PC-9 (cell line): ENCODE measurements at regions not wholly inside any gene's neighbourhood (a gene's known extent, or its start where the extent isn't known, plus 50 kb on each side); places are given as distances from the start of the nearest gene placed in this dataset.

Experiments
- BruUV-seq: library from RNA; stranded (reverse); fragments of 400-500 nt; replicated peaks from 2 replicates; lab custom pipeline; 2021; lab: Mats Ljungman, UMichigan
- CTCF ChIA-PET: fragments of 300-600 bp; sonication (Branson Sonifier 250); formaldehyde crosslinking; loops from one replicate; lab custom pipeline; 2022; ENCODE audit warnings: antibody characterized with exemption; lab: Charles Lee
- POLR2A ChIA-PET: fragments of 300-600 bp; sonication (Branson Sonifier 250); formaldehyde crosslinking; loops from one replicate; lab custom pipeline; 2022; ENCODE audit warnings: antibody characterized with exemption; ENCODE audit not compliant: unreplicated experiment; lab: Charles Lee
- DNase-seq, 2 experiments: peaks; one replicate each; pipeline versions ENCODE4 v3.0.0 to v3.0.0-alpha.2; 2015 to 2022; ENCODE audit warnings: mixed read lengths in 1 of 2
- H2AFZ ChIP-seq: fragments of 200-600 bp; sonication (generic); 2 replicates; pipeline ENCODE4 v1.8.1; 2017; ENCODE audit warnings: antibody characterized with exemption
- H3F3A ChIP-seq: fragments of 200-600 bp; sonication (generic); 2 replicates; pipeline ENCODE4 v1.8.1; 2017; ENCODE audit warnings: antibody characterized with exemption, mild to moderate bottlenecking, low read depth; ENCODE audit not compliant: insufficient read depth
- H3K27ac ChIP-seq: fragments of 200-600 bp; sonication (generic); 2 replicates; pipeline ENCODE4 v1.6.1; 2016; ENCODE audit warnings: mixed run types
- H3K27me3 ChIP-seq: fragments of 200-600 bp; sonication (generic); 2 replicates; pipeline ENCODE4 v1.6.1; 2016; ENCODE audit warnings: low read depth, mixed run types; ENCODE audit not compliant: insufficient read depth
- H3K36me3 ChIP-seq: fragments of 200-600 bp; sonication (generic); 2 replicates; pipeline ENCODE4 v1.6.1; 2016; ENCODE audit warnings: low read depth, mixed run types
- H3K4me1 ChIP-seq: fragments of 200-600 bp; sonication (generic); replicated peaks from 2 replicates; pipeline ENCODE4 v1.6.1; 2016; ENCODE audit warnings: mixed run types; ENCODE audit not compliant: insufficient read depth
- H3K4me2 ChIP-seq: fragments of 200-600 bp; sonication (generic); 2 replicates; pipeline ENCODE4 v1.6.1; 2017; ENCODE audit warnings: mixed run types
- H3K4me3 ChIP-seq: fragments of 200-600 bp; sonication (generic); 2 replicates; pipeline ENCODE4 v1.6.1; 2016; ENCODE audit warnings: mixed run types
- H3K79me2 ChIP-seq: fragments of 200-600 bp; sonication (generic); 2 replicates; pipeline ENCODE4 v1.6.1; 2017; ENCODE audit warnings: low read depth, mixed run types
- H3K9me2 ChIP-seq: fragments of 200-600 bp; sonication (generic); 2 replicates; pipeline ENCODE4 v1.8.1; 2017; ENCODE audit warnings: mild to moderate bottlenecking; ENCODE audit not compliant: insufficient read depth
- H3K9me3 ChIP-seq: fragments of 200-600 bp; sonication (generic); 2 replicates; pipeline ENCODE4 v1.8.1; 2016; ENCODE audit warnings: low read depth; ENCODE audit not compliant: insufficient read depth
- H4K20me1 ChIP-seq: fragments of 200-600 bp; sonication (generic); 2 replicates; pipeline ENCODE4 v1.8.1; 2017; ENCODE audit not compliant: insufficient read depth
- EZH2 ChIP-seq: fragments of 200-600 bp; sonication (generic); IDR thresholded peaks from 2 replicates; pipeline ENCODE4 v1.8.0; 2017; ENCODE audit warnings: antibody characterized with exemption, low read depth
- intact Hi-C: fragments of 100-400 bp; cut with micrococcal nuclease; formaldehyde crosslinking; loops from one replicate; pipeline ENCODE4 v1.10.0; 2022; ENCODE audit not compliant: unreplicated experiment
- TF ChIP-seq, protein P1 (sequence below): fragments of 200-600 bp; sonication (generic); conservative IDR thresholded peaks from 2 replicates; pipeline ENCODE4 v1.6.1; 2017; ENCODE audit warnings: mixed run types, antibody characterized with exemption, mild to moderate bottlenecking, moderate library complexity

DNA sequence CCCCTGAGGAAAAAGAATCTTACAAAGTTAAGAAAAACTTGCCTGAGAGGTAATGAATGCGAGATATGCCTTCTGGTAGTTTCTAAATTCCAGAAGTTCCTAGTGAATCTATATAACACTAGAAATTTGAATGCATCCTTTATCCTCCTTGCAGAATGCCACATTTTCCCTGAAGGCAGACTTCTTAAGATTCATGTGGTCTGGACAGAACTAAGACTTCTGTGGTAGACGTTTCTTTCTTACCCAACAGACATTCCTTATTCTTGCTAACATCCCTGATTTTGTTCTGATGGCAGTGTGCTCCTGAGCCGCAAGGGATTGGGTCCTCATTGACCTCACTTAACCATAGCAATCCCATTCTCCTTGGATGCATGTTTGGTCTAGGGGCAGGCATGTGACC is 121.3 kb upstream of the PAPPA2 start:
- Histone ChIP-seq H3K9me2 (no peaks in the 10 kb centered on the region), H3K4me3 (no peak overlapping the region), H3K4me1 (no peaks in the 10 kb centered on the region), H3K27ac (no peak overlapping the region), H3K27me3 (peaks cover 3% of the 10 kb centered on the region; the same call in 1 of the 2 replicates), H2AFZ (no peak overlapping the region), H3K79me2 (no peaks in the 10 kb centered on the region), H3K4me2 (no peak overlapping the region), H3K36me3 (no peaks in the 10 kb centered on the region), H4K20me1 (no peaks in the 10 kb centered on the region), H3F3A (no peaks in the 10 kb centered on the region), H3K9me3 (no peaks in the 10 kb centered on the region)
- no TSS peak for BruUV-seq
- intact Hi-C loops: no loop called here
- DNase-seq: no peak
- ChIA-PET CTCF (no interaction called here), POLR2A (no interaction called here)
- TF ChIP-seq, protein P1, sequence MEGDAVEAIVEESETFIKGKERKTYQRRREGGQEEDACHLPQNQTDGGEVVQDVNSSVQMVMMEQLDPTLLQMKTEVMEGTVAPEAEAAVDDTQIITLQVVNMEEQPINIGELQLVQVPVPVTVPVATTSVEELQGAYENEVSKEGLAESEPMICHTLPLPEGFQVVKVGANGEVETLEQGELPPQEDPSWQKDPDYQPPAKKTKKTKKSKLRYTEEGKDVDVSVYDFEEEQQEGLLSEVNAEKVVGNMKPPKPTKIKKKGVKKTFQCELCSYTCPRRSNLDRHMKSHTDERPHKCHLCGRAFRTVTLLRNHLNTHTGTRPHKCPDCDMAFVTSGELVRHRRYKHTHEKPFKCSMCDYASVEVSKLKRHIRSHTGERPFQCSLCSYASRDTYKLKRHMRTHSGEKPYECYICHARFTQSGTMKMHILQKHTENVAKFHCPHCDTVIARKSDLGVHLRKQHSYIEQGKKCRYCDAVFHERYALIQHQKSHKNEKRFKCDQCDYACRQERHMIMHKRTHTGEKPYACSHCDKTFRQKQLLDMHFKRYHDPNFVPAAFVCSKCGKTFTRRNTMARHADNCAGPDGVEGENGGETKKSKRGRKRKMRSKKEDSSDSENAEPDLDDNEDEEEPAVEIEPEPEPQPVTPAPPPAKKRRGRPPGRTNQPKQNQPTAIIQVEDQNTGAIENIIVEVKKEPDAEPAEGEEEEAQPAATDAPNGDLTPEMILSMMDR: no peak

GRCh38 chr1:176338877-176339276 is 124.1 kb upstream of the PAPPA2 start:
- peaks cover 3% of the 10 kb centered on the region; the same call in 1 of the 2 replicates for H3K27me3 ChIP-seq
- H3F3A ChIP-seq: no peaks in the 10 kb centered on the region
- H3K4me3 ChIP-seq: no peak overlapping the region
- H3K36me3 ChIP-seq: no peaks in the 10 kb centered on the region
- no peak overlapping the region for H3K4me2 ChIP-seq
- TF ChIP-seq, protein P1: no peak
- TF ChIP-seq EZH2: no peak
- no TSS peak for BruUV-seq
- H3K79me2 ChIP-seq: no peaks in the 10 kb centered on the region
- no peaks in the 10 kb centered on the region for H3K9me3 ChIP-seq
- intact Hi-C loops: no loop called here
- CTCF ChIA-PET: no interaction called here
- H3K9me2 ChIP-seq: no peaks in the 10 kb centered on the region
- H3K27ac ChIP-seq: no peak overlapping the region
- H2AFZ ChIP-seq: no peak overlapping the region
- no peak for DNase-seq
- POLR2A ChIA-PET: no interaction called here
- H4K20me1 ChIP-seq: no peaks in the 10 kb centered on the region
- no peaks in the 10 kb centered on the region for H3K4me1 ChIP-seq

DNA sequence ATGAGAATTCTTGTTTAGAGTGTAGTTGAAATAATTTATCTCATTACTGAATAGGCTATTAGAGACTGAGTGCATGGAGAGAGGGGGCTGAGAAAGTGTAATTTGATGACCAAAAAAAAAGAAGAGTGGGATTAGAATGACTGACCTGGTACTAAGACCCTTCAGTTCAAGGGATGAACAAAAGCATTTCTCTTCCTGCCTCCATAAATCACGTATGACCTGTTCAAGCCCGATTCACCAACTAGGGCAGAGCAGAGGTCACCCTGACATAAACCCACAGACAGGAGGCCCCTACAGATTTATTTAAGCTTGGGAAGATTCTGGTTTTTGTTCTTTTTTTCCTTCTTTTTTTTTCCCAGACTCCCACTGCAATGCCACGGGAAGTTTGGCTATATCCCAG is 123.7 kb upstream of the COP1 start:
- Histone ChIP-seq H3K27ac (no peak overlapping the region), H4K20me1 (no peaks in the 10 kb centered on the region), H3K79me2 (no peaks in the 10 kb centered on the region), H3K9me2 (no peaks in the 10 kb centered on the region; the same call in 1 of the 2 replicates), H2AFZ (no peak overlapping the region), H3K4me1 (no peaks in the 10 kb centered on the region), H3K27me3 (0 out of 2 replicates have a peak, but pooled peaks cover 4% of the 10 kb centered on the region), H3K4me2 (no peak overlapping the region), H3K9me3 (no peaks in the 10 kb centered on the region), H3K36me3 (no peaks in the 10 kb centered on the region), H3K4me3 (no peak overlapping the region), H3F3A (no peaks in the 10 kb centered on the region)
- intact Hi-C loops: no loop called here
- ChIA-PET POLR2A (no interaction called here), CTCF (no interaction called here)
- TF ChIP-seq, protein P1: no peak
- TF ChIP-seq EZH2: no peak
- DNase-seq: no peak
- no TSS peak for BruUV-seq
